Adipocyte (in vitro differentiated cells): ENCODE measurements at regions not wholly inside any gene's neighbourhood (a gene's known extent, or its start where the extent isn't known, plus 50 kb on each side); places are given as distances from the start of the nearest gene placed in this dataset.
"Not testable (repeated sequence)": the region's sequence is repeated elsewhere in the genome, so short reads cannot be mapped to it uniquely, and the experiment has no call there.

Experiments used
- DNase-seq: peaks from one replicate; pipeline ENCODE4 v3.0.0-alpha.2; 2015; ENCODE audit warnings: low read depth
- H3K27me3 ChIP-seq: replicated peaks from 2 replicates; pipeline ENCODE4 v1.7.0; 2013; ENCODE audit warnings: mild to moderate bottlenecking, low read length, moderate library complexity; ENCODE audit not compliant: control insufficient read depth, insufficient read depth
- H3K36me3 ChIP-seq: 2 replicates; pipeline ENCODE4 v1.7.0; 2013; ENCODE audit warnings: low read length, mild to moderate bottlenecking, moderate library complexity; ENCODE audit not compliant: control insufficient read depth, insufficient read depth, severe bottlenecking
- H3K4me1 ChIP-seq: 2 replicates; pipeline ENCODE4 v1.7.0; 2013; ENCODE audit warnings: mild to moderate bottlenecking, low read length, moderate library complexity; ENCODE audit not compliant: control insufficient read depth, insufficient read depth
- H3K4me3 ChIP-seq: 2 replicates; pipeline ENCODE4 v1.7.0; 2013; ENCODE audit warnings: mild to moderate bottlenecking, low read length, moderate library complexity
- H3K9ac ChIP-seq: 2 replicates; pipeline ENCODE4 v1.7.0; 2013; ENCODE audit warnings: mild to moderate bottlenecking, low read length, moderate library complexity
- H3K9me3 ChIP-seq: 2 replicates; pipeline ENCODE4 v1.7.0; 2013; ENCODE audit warnings: mild to moderate bottlenecking, low read length, moderate library complexity; ENCODE audit not compliant: control insufficient read depth

DNA sequence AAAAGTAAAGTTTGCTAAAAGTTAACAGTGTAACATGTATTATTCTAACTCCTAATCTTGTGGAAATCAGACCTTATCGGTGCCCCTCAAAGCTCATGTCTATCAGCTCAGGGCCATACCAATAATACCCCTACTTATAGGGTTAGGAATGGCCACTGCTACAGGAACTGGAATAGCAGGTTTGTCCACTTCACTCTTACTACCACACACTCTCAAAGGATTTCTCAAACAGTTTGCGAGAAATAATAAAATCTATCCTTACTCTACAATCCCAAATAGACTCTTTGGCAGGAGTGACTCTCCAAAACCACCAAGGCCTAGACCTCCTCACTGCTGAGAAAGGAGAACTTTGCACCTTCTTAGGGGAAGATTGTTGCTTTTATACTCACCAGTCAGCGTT lies 1677.7 kb downstream of the OLFM4 start:
- no peak overlapping the region for H3K4me3 ChIP-seq
- no peaks in the 10 kb centered on the region for H3K4me1 ChIP-seq
- H3K27me3 ChIP-seq: no peaks in the 10 kb centered on the region
- H3K36me3 ChIP-seq: no peaks in the 10 kb centered on the region
- no peak for DNase-seq
- H3K9me3 ChIP-seq: no peaks in the 10 kb centered on the region
- H3K9ac ChIP-seq: no peak overlapping the region

- no peak for DNase-seq
- H3K27me3 ChIP-seq: no peaks in the 10 kb centered on the region
- H3K9me3 ChIP-seq: no peaks in the 10 kb centered on the region
- H3K4me1 ChIP-seq: no peaks in the 10 kb centered on the region
- H3K9ac ChIP-seq: no peak overlapping the region
- no peak overlapping the region for H3K4me3 ChIP-seq
- no peaks in the 10 kb centered on the region for H3K36me3 ChIP-seq
Measured at GRCh38 chr13:54709546-54709945, 1680.9 kb downstream of the OLFM4 start.

- no peaks in the 10 kb centered on the region for H3K36me3 ChIP-seq
- H3K9ac ChIP-seq: no peak overlapping the region
- DNase-seq: no peak
- H3K4me3 ChIP-seq: no peak overlapping the region
- H3K27me3 ChIP-seq: no peaks in the 10 kb centered on the region
- H3K4me1 ChIP-seq: no peaks in the 10 kb centered on the region
- H3K9me3 ChIP-seq: peaks cover 4% of the 10 kb centered on the region
Measured at GRCh38 chr13:54733639-54734038, 1705.0 kb downstream of the OLFM4 start.

GRCh38 chr13:54737211-54737610 lies 1708.6 kb downstream of the OLFM4 start:
- not testable (repeated sequence) for H3K36me3 ChIP-seq, H3K9ac ChIP-seq, H3K9me3 ChIP-seq, H3K27me3 ChIP-seq, H3K4me1 ChIP-seq, DNase-seq, H3K4me3 ChIP-seq

DNA sequence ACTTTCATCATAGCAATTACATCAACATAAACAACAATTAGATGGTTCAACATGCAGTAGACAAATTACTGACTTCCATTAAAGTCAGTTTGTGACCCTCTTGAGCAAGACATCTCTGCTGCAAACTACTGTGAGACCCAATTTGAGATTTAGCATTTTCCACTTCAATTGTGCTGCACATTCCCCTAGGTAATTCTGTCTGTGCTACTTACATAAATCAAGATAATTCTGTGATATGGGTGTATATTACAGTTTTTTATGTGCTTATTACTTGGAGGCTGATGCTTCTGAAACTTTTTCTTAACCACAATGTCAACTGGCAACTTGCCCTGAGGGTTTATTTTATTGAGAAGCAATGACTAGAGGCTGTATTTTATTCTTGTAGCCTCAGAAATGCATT lies 1714.4 kb downstream of the OLFM4 start:
- no peak overlapping the region for H3K4me3 ChIP-seq
- H3K9ac ChIP-seq: no peak overlapping the region
- DNase-seq: no peak
- H3K27me3 ChIP-seq: no peaks in the 10 kb centered on the region
- H3K36me3 ChIP-seq: no peaks in the 10 kb centered on the region
- no peaks in the 10 kb centered on the region for H3K9me3 ChIP-seq
- H3K4me1 ChIP-seq: no peaks in the 10 kb centered on the region

GRCh38 chr13:54744747-54745146 lies 1716.1 kb downstream of the OLFM4 start:
- H3K27me3 ChIP-seq: no peaks in the 10 kb centered on the region
- no peak for DNase-seq
- H3K9ac ChIP-seq: no peak overlapping the region
- no peak overlapping the region for H3K4me3 ChIP-seq
- H3K4me1 ChIP-seq: no peaks in the 10 kb centered on the region
- no peaks in the 10 kb centered on the region for H3K36me3 ChIP-seq
- no peaks in the 10 kb centered on the region for H3K9me3 ChIP-seq

GRCh38 chr13:54750521-54750920 lies 1721.9 kb downstream of the OLFM4 start:
- Histone ChIP-seq H3K4me3 (no peak overlapping the region), H3K4me1 (no peaks in the 10 kb centered on the region), H3K9me3 (no peaks in the 10 kb centered on the region), H3K9ac (no peak overlapping the region), H3K36me3 (no peaks in the 10 kb centered on the region), H3K27me3 (no peaks in the 10 kb centered on the region)
- DNase-seq: no peak

GRCh38 chr13:54758795-54759194 lies 1730.2 kb downstream of the OLFM4 start:
- H3K27me3 ChIP-seq: no peaks in the 10 kb centered on the region
- no peak for DNase-seq
- H3K4me3 ChIP-seq: no peak overlapping the region
- H3K4me1 ChIP-seq: no peaks in the 10 kb centered on the region
- H3K9me3 ChIP-seq: no peaks in the 10 kb centered on the region
- H3K9ac ChIP-seq: no peak overlapping the region
- H3K36me3 ChIP-seq: no peaks in the 10 kb centered on the region

- H3K36me3 ChIP-seq: no peaks in the 10 kb centered on the region
- H3K4me1 ChIP-seq: no peaks in the 10 kb centered on the region
- no peak overlapping the region for H3K9ac ChIP-seq
- no peak overlapping the region for H3K4me3 ChIP-seq
- H3K9me3 ChIP-seq: no peaks in the 10 kb centered on the region
- H3K27me3 ChIP-seq: no peaks in the 10 kb centered on the region
- no peak for DNase-seq
Measured at GRCh38 chr13:54768214-54768613, 1739.6 kb downstream of the OLFM4 start.

DNA sequence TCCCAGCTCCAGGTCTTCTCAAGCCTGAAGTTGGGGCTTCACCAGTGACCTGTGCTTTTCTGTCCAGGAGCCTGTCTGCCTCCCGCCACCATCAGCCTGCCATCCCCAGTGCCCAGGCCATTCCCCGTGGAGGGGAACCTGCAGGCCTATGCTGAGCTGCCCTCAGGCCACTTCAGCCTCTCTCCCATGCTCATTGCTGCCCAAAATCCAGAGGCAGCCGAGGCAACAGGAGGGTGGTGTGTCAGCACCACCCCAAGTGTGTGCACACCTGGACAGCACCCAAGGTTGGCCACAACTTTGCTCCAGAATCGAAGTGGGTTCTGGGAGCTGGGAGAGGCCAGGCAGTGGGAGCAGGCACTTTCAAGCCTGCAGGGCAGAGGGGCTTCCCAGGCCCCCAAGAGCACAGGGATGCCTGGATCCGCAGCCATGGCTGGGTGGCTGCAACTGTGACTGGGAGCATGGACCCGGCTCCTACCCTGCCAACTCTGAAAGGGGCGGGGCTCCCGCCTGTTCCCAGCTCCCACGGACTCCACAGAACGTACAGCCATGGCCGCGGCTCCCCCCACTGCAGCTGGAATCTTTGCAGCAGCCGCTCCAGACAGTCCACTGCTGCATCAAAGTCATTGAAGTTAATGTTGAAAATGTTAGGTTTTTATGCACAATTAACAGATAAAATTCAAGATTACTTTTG lies 1747.0 kb downstream of the OLFM4 start:
- Histone ChIP-seq H3K9me3 (peaks cover 5% of the 10 kb centered on the region), H3K4me3 (no peak overlapping the region), H3K4me1 (no peaks in the 10 kb centered on the region), H3K9ac (no peak overlapping the region), H3K36me3 (no peaks in the 10 kb centered on the region), H3K27me3 (no peaks in the 10 kb centered on the region)
- DNase-seq: no peak

GRCh38 chr13:54787754-54788153 lies 1759.1 kb downstream of the OLFM4 start:
- no peaks in the 10 kb centered on the region for H3K4me1 ChIP-seq
- H3K4me3 ChIP-seq: no peak overlapping the region
- no peaks in the 10 kb centered on the region for H3K9me3 ChIP-seq
- no peak overlapping the region for H3K9ac ChIP-seq
- no peaks in the 10 kb centered on the region for H3K27me3 ChIP-seq
- no peak for DNase-seq
- H3K36me3 ChIP-seq: no peaks in the 10 kb centered on the region

GRCh38 chr13:54799621-54800226 lies 1771.1 kb downstream of the OLFM4 start:
- H3K4me1 ChIP-seq: no peaks in the 10 kb centered on the region
- DNase-seq: no peak
- H3K9ac ChIP-seq: no peak overlapping the region
- no peaks in the 10 kb centered on the region for H3K9me3 ChIP-seq
- no peaks in the 10 kb centered on the region for H3K27me3 ChIP-seq
- H3K4me3 ChIP-seq: no peak overlapping the region
- no peaks in the 10 kb centered on the region for H3K36me3 ChIP-seq
